ENCODE measurements at regions not wholly inside any gene's neighbourhood (a gene's known extent, or its start where the extent isn't known, plus 50 kb on each side); places are given as distances from the start of the nearest gene placed in this dataset.

- no peak for TF ChIP-seq CTCF (IDR thresholded peaks at IDR 0.05)
- TF ChIP-seq POLR2A (IDR thresholded peaks at IDR 0.05) = no peak
These were observed 149.1 kb downstream of the TENT4A start for GRCh38 chr5:6862306-6862705.

Data from upper lobe of left lung (tissue), 4 donors.